ENCODE measurements at regions not wholly inside any gene's neighbourhood (a gene's known extent, or its start where the extent isn't known, plus 50 kb on each side); places are given as distances from the start of the nearest gene placed in this dataset.
A peak's percentile ranks its signal among the peaks of the same experiment; 100 is the strongest.

DNA sequence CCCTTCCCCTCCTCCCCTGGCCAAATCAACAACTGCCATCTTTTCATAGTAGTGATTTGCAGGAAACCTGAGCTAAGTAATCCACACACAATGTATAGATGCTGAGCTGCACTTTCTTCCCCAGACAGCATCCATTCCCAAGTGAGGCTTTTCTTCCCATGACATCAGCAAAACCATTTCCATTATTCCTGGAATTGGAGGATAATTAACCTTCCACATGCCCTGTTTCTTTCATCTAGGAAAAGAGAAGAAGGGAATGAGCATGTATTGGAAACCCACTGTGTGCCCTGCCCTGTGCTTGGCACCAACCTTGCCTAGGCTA is 268.0 kb downstream of the ZSWIM6 start:
- no peak for FAIRE-seq
- Histone ChIP-seq H3K27me3 (replicated peaks in 1 of 4; ENCODE audit: control insufficient read depth in 3 of 4, extremely low read depth in 1 of 4, insufficient read depth in 3 of 4, low read length in 3 of 4) (no peaks in the 10 kb centered on the region), H3K14ac (ENCODE audit: insufficient read length) (no peak overlapping the region), H4K8ac (ENCODE audit: extremely low read depth, insufficient read depth, low read length) (no peak overlapping the region), H3K23ac (ENCODE audit: insufficient read length) (no peak overlapping the region), H3K27ac (ENCODE audit: low read depth, low read length) (no peak overlapping the region), H2BK20ac (ENCODE audit: low read length) (no peak overlapping the region), H3K4ac (replicated peaks; ENCODE audit: insufficient read length, low read depth, low read length) (no peak overlapping the region), H3K4me1 (replicated peaks in 1 of 4; ENCODE audit: control insufficient read depth in 3 of 4, insufficient read depth in 4 of 4, low read length in 3 of 4) (peaks cover 0 to 3% (median 0%) of the 10 kb centered on the region in 4 experiments; a peak in 2 of 7 replicates), H2BK12ac (ENCODE audit: low read depth, low read length) (no peak overlapping the region), H3K36me3 (ENCODE audit: control insufficient read depth in 2 of 4, insufficient read depth in 4 of 4, low read length in 3 of 4) (no peaks in the 10 kb centered on the region), H2AFZ (ENCODE audit: low read length) (0 out of 2 replicates have a peak overlapping the region, but pooled peaks have one; percentile 27), H3K56ac (replicated peaks; ENCODE audit: insufficient read length, low read depth, low read length) (no peak overlapping the region), H3K9me3 (ENCODE audit: insufficient read depth in 2 of 2, low read depth in 1 of 2, low read length in 1 of 2) (no peaks in the 10 kb centered on the region), H3K79me1 (ENCODE audit: low read depth, low read length) (no peaks in the 10 kb centered on the region), H2BK120ac (replicated peaks; ENCODE audit: low read depth, low read length) (no peak overlapping the region), H2BK5ac (ENCODE audit: low read depth, low read length) (no peak overlapping the region; the same call in 1 of the 2 replicates), H3K79me2 (ENCODE audit: control insufficient read depth in 1 of 2, insufficient read depth in 2 of 2, low read length in 2 of 2) (no peaks in the 10 kb centered on the region), H2BK15ac (ENCODE audit: low read length) (no peak overlapping the region), H3K4me2 (ENCODE audit: insufficient read depth in 1 of 2, low read depth in 2 of 2, low read length in 2 of 2) (no peak overlapping the region), H2AK5ac (ENCODE audit: low read depth, low read length) (no peak overlapping the region), H3K23me2 (ENCODE audit: low read depth, low read length) (no peaks in the 10 kb centered on the region), H3K9ac (replicated peaks in 1 of 4; ENCODE audit: extremely low read depth in 1 of 4, low read depth in 3 of 4, low read length in 3 of 4) (no peak overlapping the region), H3K4me3 (ENCODE audit: extremely low read depth in 1 of 4, insufficient read depth in 2 of 4, low read depth in 3 of 4, low read length in 4 of 4) (no peak overlapping the region), H4K91ac (replicated peaks; ENCODE audit: insufficient read length, low read length) (no peak overlapping the region), H3K18ac (ENCODE audit: extremely low read depth, low read length) (no peak overlapping the region), H4K20me1 (replicated peaks in 1 of 2; ENCODE audit: control insufficient read depth in 1 of 2, insufficient read depth in 2 of 2, low read length in 2 of 2) (no peaks in the 10 kb centered on the region), H4K5ac (ENCODE audit: insufficient read length, low read depth, low read length) (no peak overlapping the region)
- ChIA-PET CTCF (ENCODE audit: partially characterized antibody) (interaction anchor here (0.6 to 3.2 kb wide), 4 partner anchors 13 to 373 kb away, joined by 3 to 18 read pairs (median 4); no protein-coding TSS in a partner anchor), POLR2A (ENCODE audit: partially characterized antibody) (no interaction called here)
- DNase-seq (ENCODE audit: low read depth in 1 of 2, low spot score in 2 of 2) = no peak
- TF ChIP-seq CHD2 (IDR thresholded peaks at IDR 0.05; ENCODE audit: low read length) (no peak), SP4 (IDR thresholded peaks at IDR 0.05; ENCODE audit: low read length) (no peak), SP2 (IDR thresholded peaks at IDR 0.05; ENCODE audit: low read length) (no peak), KDM1A (IDR thresholded peaks at IDR 0.05; ENCODE audit: borderline replicate concordance, low read length) (no peak), CTBP2 (IDR thresholded peaks at IDR 0.05; ENCODE audit: borderline replicate concordance, insufficient read depth, insufficient read length, low read length) (no peak), SUZ12 (IDR thresholded peaks at IDR 0.05; ENCODE audit: low read length) (no peak), SIN3A (conservative IDR thresholded peaks at IDR 0.05 in 1 of 2, IDR thresholded peaks at IDR 0.05 in 1 of 2; ENCODE audit: low read depth in 1 of 2, low read length in 2 of 2) (no peak), SAP30 (IDR thresholded peaks at IDR 0.05; ENCODE audit: insufficient read depth, insufficient replicate concordance, low read length) (no peak), SIX5 (IDR thresholded peaks at IDR 0.05; ENCODE audit: low read depth, low read length) (no peak)
- TF ChIP-seq, protein P1, sequence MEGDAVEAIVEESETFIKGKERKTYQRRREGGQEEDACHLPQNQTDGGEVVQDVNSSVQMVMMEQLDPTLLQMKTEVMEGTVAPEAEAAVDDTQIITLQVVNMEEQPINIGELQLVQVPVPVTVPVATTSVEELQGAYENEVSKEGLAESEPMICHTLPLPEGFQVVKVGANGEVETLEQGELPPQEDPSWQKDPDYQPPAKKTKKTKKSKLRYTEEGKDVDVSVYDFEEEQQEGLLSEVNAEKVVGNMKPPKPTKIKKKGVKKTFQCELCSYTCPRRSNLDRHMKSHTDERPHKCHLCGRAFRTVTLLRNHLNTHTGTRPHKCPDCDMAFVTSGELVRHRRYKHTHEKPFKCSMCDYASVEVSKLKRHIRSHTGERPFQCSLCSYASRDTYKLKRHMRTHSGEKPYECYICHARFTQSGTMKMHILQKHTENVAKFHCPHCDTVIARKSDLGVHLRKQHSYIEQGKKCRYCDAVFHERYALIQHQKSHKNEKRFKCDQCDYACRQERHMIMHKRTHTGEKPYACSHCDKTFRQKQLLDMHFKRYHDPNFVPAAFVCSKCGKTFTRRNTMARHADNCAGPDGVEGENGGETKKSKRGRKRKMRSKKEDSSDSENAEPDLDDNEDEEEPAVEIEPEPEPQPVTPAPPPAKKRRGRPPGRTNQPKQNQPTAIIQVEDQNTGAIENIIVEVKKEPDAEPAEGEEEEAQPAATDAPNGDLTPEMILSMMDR (IDR thresholded peaks at IDR 0.05; ENCODE audit: control extremely low read depth in 1 of 3, insufficient read depth in 1 of 3, low read depth in 1 of 3, low read length in 3 of 3) = no peak
- TF ChIP-seq, protein P2, sequence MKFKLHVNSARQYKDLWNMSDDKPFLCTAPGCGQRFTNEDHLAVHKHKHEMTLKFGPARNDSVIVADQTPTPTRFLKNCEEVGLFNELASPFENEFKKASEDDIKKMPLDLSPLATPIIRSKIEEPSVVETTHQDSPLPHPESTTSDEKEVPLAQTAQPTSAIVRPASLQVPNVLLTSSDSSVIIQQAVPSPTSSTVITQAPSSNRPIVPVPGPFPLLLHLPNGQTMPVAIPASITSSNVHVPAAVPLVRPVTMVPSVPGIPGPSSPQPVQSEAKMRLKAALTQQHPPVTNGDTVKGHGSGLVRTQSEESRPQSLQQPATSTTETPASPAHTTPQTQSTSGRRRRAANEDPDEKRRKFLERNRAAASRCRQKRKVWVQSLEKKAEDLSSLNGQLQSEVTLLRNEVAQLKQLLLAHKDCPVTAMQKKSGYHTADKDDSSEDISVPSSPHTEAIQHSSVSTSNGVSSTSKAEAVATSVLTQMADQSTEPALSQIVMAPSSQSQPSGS (IDR thresholded peaks at IDR 0.05; ENCODE audit: low read length) = no peak
